Keratinocyte (primary cell): ENCODE measurements at regions not wholly inside any gene's neighbourhood (a gene's known extent, or its start where the extent isn't known, plus 50 kb on each side); places are given as distances from the start of the nearest gene placed in this dataset.

ENCODE experiments used
- EZH2 ChIP-seq: IDR thresholded peaks from one replicate; pipeline ENCODE4 v1.6.1; 2012; ENCODE audit warnings: inconsistent platforms, mild to moderate bottlenecking, low read length, moderate library complexity
- TF ChIP-seq, protein P1 (sequence below), 3 experiments: IDR thresholded peaks in 1 of 3; conservative IDR thresholded peaks in 1 of 3; optimal IDR thresholded peaks in 1 of 3; 2 replicates in 2 of 3; 3 replicates in 1 of 3; pipeline versions ENCODE3 to v1.5.1; 2011; ENCODE audit warnings: low read length in 3 of 3, mild to moderate bottlenecking in 3 of 3, moderate library complexity in 2 of 3, control low read depth in 1 of 3, inconsistent platforms in 1 of 3; ENCODE audit not compliant: insufficient read depth in 2 of 3; ENCODE audit errors: extremely low read depth in 1 of 3

DNA sequence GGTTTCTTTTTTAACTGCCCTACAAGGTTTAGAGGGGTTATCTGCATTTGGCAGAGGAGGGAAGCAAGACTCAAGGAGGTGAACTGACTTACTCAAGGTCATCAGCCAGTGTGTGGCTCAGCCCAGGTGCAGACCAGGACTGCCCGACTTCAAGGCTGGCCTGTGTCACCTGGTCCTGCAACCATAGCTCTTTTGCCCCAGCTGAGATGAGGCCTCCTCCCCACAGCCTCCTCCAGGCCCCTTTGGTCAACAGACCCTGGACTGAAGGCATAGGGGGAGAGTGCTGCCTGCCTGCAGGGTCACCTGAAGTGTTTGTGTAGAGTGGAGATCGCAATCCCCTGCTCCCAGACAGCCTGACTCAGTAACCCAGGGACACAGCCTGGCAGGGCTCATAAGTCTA, 168.5 kb upstream of the GLI2 start:
- TF ChIP-seq, protein P1, sequence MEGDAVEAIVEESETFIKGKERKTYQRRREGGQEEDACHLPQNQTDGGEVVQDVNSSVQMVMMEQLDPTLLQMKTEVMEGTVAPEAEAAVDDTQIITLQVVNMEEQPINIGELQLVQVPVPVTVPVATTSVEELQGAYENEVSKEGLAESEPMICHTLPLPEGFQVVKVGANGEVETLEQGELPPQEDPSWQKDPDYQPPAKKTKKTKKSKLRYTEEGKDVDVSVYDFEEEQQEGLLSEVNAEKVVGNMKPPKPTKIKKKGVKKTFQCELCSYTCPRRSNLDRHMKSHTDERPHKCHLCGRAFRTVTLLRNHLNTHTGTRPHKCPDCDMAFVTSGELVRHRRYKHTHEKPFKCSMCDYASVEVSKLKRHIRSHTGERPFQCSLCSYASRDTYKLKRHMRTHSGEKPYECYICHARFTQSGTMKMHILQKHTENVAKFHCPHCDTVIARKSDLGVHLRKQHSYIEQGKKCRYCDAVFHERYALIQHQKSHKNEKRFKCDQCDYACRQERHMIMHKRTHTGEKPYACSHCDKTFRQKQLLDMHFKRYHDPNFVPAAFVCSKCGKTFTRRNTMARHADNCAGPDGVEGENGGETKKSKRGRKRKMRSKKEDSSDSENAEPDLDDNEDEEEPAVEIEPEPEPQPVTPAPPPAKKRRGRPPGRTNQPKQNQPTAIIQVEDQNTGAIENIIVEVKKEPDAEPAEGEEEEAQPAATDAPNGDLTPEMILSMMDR (optimal IDR thresholded peaks at IDR 0.05 in 1 of 3, IDR thresholded peaks at IDR 0.05 in 1 of 3, conservative IDR thresholded peaks at IDR 0.05 in 1 of 3; ENCODE audit: extremely low read depth in 1 of 3, insufficient read depth in 2 of 3, low read length in 3 of 3) = no peak
- TF ChIP-seq EZH2 = no peak
